ENCODE measurements at regions not wholly inside any gene's neighbourhood (a gene's known extent, or its start where the extent isn't known, plus 50 kb on each side); places are given as distances from the start of the nearest gene placed in this dataset.
"Not testable (repeated sequence)": the region's sequence is repeated elsewhere in the genome, so short reads cannot be mapped to it uniquely, and the experiment has no call there.

DNA sequence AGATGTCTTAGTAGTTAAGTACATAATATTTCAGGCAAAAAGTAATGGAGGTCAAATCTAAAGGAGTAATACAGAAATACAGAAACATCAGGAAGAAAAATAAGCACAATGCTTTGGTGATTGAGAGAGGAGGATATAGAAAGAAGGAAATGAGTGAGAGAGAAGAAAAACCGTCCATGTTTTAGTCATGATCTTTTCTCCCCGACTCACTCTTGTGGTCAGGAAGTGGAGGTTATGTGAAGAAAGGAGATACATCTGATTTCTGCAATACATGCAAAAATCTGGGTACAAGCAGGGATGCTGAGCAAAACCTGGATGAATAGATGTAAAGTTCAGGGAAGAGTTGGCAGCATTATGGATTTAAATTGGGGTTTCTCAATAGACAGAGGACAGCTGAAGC lies 1122.5 kb downstream of the SORCS3 start:
- DNase-seq: no peak

DNA sequence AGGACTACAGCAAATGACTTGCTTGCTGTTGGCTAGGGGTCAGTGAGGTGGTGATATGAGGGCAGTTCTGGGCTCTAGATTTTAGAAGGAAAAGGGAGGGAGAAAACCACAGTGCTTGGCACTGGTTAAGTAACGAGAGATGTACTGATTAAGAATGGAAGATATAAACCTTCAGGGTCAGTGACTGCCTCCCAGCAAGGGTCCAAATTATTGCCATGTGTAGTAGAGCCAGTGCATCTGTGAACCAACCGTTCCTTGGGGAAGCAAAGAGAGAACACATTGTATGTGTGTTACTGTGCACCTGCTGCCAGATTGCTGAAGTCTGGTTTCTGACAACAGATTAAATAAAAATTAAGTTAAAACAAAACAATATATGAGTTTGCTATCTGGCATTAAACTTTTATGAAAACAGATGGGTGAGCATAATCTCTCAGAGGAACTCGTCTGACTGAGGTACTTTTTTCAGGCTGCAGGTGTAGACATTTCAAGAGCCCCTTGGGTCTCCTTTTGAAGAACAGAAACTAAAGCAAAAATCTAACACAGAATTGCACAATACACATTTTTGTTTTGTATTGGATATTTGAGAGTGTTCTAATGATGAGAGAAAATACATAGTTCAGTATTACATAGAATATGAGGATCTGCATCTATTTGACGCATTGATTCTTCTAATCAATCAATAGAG lies 1120.6 kb downstream of the SORCS3 start:
- no peak for DNase-seq

DNA sequence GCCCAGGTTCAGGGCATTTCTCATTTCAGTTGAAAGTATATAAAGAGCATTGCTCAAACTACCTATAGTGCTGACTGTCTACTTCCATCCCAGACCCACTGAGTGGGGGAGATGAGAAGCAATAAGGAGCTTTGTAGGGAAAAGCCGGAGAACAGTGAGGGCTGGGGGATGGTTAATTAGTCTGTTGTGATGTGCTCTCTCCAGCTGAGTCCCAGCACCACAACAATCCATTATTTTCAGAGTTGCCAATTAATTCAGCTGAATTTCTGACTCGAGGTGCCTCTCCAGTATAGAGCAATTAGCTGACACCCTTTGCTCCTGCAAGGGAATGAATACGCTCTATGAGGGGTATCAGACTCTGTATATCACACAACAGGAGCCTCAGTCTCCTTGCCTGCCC lies 1118.6 kb downstream of the SORCS3 start:
- no peak for DNase-seq

DNA sequence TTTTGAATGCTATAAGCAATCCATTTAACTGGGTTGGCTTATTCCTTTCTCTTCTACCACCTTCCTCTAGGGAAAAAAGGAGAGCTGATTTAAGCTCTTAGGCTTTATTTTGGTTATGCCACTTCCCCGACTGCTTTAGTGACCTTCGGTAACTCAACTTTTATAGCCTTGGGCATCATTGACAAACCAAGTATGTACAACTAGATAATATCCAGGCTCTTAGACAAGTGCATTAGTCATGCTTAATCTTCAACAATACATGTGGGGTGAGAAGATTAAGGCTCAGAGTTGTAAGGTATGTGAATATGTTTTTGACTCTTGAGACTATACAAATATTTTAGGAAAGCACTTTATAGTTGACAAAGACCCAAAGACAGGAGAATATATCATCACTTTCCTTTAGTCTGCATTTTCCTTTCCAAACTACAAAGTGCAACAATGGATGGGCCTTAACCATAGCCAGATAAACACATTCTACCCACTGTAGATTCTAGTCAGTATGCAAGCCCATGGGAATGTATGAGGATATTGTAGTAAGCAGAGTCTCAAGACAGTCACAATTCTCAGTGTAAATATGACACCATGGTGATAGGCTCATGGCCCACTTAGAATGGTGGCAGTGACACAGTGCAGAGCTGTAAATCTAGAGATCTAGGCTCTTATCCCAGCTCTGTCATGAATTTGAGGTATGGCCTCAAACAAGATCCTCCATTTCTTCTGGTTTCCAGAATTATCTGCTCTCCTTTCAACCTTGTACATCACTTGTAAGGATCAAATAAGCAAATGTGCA lies 1117.3 kb downstream of the SORCS3 start:
- no peak for DNase-seq

DNA sequence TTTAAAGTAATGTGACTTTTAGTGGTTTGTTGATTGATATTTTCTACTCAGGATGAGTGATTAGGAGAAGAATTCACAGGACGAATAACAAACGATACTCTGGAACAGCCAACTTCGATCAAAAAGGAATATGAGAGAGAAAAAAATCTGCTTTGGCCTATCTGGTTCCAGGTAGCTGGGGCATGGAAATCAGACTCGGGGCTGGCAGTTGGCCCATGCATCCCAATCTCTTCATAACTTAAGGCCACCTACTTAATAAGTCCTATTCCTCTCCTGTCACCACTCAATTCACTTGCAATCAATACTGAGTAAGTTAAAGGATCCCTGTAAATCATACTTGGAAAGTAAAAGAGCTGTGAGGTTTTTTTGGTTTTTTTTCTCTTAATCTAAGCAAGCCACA lies 1116.2 kb downstream of the SORCS3 start:
- no peak for DNase-seq

DNA sequence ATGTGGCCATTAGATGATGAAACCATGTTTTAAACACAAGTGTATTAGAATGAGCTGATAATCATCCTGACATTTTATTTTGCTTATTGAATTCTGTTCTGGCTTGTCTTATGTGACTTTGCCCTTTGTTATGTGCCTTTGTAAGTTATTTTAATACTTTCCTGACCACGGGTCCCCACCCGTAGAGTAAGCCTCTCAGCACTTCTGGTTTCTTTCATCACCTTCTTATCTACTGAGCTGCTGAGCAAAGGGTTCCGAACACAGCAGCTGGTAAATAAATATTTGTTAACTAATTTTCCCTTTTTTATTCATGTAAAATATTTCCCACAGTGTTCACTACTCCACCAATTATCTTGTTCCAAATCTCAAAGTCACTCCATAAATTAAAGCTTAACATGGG lies 1115.3 kb downstream of the SORCS3 start:
- no peak for DNase-seq

DNA sequence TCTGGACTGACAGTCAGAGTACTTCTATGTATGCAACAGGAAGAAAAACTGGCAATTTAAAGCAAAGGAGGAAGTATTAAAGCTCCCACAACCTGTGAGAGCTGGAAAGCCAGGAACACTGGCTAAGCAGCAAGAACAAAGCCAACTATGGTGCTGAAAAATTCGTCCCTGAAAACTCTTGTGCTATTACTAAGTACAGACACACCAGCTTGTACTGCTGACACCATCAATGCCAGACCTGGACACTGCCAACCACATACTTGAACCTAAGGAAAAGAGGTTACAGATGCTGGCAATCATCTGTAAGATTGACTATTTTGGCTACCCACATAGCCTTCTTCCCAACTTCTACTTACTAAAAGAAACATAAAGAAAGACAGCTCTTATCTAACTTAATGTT lies 1110.6 kb downstream of the SORCS3 start:
- no peak for DNase-seq

DNA sequence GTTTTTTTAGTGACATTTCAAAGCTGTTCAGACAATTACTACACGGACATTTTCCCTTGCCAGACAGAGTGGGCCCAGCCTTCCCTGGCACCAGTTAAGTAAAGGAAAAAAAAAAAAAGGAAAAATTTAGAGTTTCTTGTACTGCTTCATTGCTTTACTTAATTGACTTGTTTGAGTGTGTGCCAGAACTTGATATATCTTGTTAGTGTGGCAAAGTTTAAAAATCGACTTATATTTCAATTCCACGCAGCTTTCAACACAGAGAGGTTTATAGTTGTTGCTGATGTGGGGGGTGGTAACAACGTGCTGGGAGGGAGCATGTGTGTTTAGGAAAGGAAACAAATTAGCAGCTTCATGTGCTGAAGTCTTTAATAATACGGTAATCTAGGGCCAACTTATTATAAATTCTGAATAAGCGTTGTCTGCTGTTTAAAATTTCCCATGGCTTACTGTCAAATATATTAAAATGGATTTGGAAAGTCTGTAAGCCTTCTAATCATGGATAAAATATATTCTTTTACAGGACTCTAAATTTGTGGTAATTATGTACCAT lies 1104.6 kb downstream of the SORCS3 start:
- DNase-seq: no peak

DNA sequence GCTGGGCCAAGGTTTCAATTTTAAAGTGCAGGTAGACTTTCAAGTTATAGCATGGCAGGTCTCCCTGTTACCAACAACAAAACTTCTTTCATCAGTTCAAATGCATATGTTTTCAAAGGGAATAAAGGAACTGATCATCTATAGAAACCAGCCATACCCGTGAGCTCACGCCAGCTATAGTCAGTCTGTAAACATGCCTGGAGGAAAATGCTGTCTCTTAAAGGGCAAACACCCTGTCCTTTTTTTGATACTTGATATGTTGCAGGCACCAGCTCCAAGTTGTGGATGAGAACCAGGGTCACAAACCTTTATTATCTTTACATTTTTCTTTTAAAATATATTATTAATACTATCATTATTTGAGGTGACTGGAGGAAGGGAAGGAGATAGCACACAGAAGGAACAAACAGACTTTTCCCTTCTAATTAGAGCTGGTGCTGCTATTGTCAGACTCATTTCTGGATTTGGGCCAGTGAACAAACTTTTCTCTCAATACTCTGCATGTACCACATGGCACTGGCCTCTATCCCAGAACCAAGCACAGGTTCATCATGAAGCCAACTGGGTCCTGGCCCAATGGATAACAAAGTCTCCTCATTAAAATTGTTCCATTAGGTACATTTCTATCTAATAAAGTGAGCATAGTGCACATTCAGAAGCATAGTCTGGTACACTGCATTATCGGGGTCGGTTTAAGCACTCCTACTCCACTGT lies 1102.4 kb downstream of the SORCS3 start:
- no peak for DNase-seq

DNA sequence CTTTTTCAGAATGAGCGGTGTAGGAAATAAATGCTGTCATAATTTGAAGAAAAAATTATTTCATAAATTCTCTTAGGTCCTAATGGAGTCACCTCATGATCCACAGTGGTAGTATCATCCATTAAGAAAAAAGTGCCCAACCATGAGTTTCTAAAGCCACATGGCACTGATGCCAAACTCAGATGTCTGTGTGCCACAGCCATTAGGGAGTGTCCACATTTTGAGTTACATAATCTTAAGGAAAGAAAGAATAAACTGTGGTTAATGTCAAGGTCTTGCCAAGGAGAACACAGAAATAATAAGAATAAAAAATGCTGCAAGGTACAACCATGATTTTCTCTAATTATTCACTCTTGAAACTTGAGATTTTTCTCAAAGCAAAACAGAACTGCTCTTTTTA lies 1101.8 kb downstream of the SORCS3 start:
- no peak for DNase-seq

DNA sequence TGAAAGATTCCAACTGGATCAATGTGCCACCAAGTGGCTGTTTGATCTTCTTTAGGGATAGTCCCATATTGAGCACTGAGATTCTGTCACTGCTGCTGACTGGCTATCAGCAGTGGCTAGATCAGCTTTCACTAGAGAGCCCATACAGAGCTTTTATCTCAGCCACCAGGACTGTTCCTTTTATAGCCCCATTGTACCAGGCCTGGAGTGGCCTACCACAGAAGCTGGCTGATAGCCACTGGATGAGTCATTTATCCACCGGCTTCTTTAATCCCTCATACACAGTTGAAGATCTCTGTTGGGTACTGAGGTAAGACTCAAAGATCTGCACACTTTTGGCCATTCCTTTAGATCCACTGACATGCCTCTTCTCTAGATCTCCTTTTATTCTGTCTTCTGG lies 1101.1 kb downstream of the SORCS3 start:
- no peak for DNase-seq

DNA sequence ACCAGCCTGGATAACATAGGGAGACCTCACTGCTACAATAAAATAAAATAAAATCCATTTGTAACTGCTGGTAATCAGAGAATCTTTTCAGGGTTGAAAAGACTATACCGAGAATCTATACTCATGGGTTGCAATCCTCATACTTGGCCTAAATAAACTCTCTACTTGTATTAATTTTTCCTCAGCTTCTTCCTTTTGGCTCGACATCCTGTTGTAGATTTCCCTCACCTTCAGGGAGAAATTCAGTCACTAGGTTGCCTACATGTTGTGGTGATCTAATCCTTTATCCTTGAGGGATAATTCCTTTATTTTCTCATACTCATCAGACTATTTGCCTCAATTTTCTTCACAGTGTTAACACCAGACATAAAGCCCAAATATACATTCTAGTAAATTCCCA lies 1093.4 kb downstream of the SORCS3 start:
- no peak for DNase-seq

DNA sequence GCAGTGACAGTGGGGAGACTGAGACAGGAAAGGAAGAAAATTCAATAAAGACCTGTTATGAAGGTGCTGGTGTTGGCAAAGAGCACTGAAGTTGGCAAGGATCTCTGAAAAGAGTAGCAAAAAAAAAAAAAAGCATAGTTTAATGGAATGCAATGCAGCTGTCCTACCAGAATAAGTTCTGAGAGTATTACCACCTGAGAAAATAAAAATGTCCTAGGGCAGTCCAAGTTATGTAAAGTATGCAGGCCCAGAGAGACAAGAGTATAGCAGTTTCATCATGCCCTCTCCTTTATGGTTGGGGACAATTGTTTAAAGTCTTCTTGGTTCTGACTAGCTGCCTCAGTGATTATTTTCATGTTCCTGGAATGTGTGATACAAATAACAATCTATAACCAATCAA lies 1092.8 kb downstream of the SORCS3 start:
- DNase-seq: no peak

DNA sequence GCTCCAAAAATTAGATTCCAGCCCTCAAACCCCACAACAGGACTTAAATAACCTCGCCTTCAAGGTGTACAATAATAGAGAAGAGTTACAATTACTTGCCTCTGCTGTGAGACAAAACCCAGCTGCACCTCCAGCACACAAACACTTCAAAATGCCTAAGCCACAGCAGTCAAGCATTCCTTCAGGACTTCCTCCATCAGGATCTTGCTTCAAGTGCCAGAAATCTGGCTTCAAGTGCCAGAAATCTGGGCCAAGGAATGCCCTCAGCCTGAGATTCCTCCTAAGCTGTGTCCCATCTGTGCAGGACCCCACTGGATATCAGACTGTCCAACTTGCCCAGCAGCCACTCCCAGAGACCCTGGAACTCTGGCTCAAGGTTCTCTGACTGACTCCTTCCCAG lies 1088.3 kb downstream of the SORCS3 start:
- DNase-seq: no peak

DNA sequence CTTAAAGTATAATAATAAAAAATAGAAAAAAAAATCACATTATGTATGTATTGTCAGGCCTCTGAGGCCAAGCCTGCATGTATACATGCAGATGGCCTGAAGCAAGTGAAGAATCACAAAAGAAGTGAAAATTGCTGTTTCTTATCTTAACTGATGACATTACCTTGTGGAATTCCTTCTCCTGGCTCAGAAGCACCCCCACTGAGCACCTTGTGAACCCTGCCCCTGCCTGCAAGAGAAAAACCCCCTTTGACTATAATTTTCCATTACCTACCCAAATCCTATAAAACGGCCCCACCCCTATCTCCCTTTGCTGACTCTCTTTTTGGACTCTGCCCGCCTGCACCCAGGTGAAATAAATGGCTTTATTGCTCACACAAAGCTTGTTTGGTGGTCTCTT lies 1086.5 kb downstream of the SORCS3 start:
- not testable (repeated sequence) for DNase-seq

DNA sequence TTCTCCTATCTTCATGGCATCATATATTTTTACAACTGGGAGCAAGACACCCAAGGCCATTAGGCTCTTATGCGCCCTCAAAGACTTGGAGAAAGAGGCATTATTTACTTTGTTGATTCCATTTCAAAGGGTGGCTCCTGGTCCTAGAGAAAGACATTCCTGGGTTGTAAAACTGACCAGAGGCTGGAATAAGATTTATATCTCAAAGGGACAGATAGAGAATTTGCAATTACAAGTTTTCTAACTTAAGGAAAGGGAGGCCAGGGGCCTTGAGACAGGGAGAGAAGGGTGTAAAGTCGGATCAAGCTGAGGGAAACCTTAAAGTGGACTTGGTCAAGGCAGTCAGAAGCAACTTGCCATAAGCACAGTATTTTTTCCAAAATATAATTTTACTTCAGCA lies 1086.0 kb downstream of the SORCS3 start:
- DNase-seq: no peak

DNA sequence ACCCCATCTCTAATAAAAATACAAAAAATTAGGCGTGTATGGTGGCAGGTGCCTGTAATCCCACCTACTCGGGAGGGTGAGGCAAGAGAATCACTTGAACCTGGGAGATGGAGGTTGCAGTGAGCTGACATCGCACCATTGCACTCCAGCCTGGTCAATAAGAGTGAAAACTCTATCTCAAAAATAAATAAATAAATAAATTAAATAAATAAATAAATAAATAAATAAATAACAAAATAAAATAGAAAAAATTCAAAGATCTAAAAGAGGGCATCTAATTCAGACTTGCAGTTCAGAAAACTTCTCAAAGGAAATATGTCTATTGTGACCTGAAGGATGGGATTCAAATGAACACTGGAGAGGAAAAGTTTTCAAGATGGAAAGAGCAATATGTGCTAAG lies 1085.1 kb downstream of the SORCS3 start:
- no peak for DNase-seq

DNA sequence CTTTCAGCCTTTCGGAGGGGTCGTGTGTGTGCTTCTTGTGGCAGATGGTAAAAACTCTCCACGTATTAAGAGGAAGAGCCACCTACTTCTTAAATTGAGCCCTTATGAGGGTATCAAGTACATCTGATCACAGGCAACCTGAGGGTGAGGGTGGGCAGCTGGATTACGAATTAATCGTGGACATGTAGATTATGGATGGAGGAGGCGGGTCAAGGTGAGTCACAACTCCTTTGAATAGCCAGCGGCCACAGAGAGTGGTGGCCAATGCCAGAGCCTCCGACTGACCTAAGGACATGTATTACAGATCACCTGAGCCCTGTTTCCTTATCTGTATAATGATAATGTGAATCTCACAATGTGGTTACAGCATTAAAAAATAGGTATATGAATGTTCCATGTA lies 1083.9 kb downstream of the SORCS3 start:
- no peak for DNase-seq

DNA sequence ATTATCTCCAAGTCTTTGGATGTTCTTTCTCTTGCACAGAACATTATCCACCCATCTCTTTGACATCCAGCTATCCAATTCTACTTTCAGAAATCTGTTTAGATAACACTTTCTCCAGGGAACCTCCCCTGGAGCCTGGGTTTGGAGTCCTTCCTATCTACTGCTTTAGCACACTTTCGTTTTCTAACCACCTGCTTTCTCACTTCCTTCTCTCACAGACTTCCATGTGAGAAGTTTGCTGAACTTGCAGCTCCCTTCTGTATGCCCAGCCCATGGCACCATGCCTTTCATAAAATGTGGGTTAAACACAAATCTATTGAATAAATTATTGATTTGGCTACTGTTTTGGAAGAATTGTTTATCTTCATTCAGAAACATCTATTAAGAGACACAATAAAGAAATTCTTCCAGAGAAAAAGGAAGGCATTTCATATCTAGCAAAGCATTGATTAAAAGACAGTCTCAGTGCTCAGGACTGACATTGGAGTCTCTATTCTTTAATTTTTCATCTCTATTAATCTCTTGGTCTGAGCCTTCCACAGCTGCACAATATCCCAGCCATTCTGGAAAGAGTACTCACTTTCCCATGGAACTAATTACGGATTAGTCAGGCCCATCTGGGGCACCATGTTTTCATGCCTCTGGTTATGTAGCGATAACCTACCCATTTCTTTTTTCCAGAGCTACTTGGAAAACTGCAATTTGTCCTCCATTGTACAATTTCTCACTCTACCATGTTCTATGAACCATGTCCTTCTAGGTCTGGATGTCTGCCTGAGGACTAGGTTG lies 1077.3 kb downstream of the SORCS3 start:
- no peak for DNase-seq

DNA sequence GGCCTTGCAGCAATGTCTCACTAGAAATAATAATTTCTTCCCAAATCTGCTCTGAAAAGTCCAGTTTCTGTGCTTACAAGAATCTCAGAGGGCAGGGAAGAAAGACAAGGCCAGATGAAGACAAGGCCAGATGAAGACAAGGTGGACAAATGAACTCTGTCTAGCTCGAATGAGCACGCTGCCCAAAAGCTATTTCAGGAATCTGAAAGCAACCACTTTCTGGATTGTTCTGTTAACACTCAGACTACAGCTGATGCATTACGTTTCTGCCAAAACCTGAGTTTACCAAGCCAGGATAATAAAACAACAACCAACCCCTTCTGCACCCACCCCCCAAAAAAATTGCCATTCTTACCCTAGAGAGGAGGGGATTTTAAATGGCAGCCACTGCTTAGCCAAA lies 1073.6 kb downstream of the SORCS3 start:
- DNase-seq: no peak

DNA sequence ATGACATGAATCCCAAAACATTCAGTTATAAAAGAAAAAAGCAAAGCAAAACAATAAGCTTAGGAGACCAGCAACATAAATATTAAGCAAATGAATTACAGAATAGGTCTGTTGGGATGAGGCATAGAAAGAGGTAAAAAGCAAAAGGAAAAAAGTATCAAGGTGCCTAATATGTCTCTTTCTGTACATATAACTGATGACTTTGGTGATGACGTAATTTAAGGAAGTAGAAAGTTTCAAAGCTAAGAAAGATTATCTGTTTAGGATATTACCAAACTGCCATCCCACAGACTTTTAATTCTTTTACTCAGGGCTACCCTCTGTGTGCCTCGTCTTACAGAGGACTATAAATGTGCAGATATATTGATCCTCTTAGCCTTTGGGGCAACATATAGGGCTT lies 1066.5 kb downstream of the SORCS3 start:
- no peak for DNase-seq

DNA sequence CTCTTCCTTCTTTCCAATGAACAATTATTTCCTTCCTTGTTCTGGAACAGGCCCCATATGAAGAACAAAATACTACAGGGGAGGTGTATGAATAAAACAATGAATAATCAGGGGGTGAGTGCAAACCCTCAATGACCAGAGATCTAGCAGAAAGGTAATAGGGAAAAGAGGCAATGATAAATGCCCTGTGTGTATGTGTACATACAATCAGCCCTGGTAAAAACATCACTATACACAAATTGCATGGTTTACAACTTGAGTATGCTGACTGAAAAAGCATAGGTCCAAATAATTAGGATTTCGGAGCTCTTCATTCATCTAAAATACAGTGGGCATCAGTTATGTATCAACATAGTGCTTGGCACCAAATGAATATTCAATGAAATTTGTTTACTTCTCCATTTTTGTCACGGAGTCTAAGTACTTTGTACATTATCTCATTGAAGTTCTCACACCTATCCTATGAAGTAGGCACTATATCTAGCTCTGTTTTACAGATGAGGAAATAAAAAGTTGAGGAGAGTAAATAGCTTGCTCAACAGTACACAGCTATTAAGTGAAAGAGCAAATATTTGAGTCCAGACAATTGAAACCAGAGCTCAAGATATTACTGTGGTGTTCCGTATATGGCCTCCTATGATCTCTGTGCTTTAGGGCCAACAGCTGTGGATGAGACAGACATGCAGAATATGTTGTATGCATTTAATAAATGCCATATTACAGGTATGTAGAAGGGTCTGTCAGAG lies 1065.4 kb downstream of the SORCS3 start:
- no peak for DNase-seq

All from GDM1 (cell line).